HG02981 (cell line): ENCODE measurements at regions not wholly inside any gene's neighbourhood (a gene's known extent, or its start where the extent isn't known, plus 50 kb on each side); places are given as distances from the start of the nearest gene placed in this dataset.

Source experiments
- ATAC-seq: cut with Tn5 transposase; IDR thresholded peaks from one replicate; pipeline ENCODE4 v1.9.1; 2021; ENCODE audit warnings: mild to moderate bottlenecking, moderate library complexity; ENCODE audit not compliant: unreplicated experiment

DNA sequence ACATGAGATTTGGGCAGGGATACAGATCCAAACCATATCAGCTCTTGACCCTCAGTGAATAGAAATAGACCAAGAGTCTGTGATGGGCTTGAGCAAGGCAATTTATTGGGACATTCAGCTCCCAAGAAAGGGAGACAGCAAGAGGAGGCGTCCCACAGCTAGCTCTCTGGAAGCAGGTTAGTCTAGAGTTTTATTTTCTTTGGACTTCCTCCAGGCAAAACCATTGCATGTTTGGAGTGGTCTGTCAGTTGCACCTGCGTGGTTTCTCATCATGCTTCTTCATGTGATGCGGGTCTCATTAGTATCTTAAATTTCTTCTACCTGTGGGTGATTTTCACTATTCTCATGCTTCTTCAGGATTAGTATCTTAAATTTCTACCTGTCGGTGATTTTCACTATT is 1530.6 kb downstream of the PLA2G4A start:
- ATAC-seq, result no peak

DNA sequence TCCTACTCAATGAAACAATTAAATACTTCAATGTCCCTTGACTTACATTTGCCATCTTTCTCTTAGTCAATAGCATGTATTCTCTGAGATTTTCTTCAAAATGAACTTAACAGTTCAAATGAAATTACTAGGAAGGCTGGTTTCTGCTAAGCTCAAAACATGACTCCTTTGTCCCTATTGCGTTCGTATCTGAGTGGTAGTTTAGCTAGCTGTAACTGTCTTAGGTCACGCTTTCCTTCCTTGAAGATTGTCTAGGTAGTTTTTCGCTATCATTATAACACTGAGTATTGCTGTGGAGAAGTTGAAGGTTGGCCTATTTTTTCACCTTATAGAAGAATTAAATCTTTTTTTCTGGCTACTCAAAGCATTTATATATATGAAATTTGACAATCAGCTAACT is 1535.2 kb downstream of the PLA2G4A start:
- ATAC-seq, result no peak

DNA sequence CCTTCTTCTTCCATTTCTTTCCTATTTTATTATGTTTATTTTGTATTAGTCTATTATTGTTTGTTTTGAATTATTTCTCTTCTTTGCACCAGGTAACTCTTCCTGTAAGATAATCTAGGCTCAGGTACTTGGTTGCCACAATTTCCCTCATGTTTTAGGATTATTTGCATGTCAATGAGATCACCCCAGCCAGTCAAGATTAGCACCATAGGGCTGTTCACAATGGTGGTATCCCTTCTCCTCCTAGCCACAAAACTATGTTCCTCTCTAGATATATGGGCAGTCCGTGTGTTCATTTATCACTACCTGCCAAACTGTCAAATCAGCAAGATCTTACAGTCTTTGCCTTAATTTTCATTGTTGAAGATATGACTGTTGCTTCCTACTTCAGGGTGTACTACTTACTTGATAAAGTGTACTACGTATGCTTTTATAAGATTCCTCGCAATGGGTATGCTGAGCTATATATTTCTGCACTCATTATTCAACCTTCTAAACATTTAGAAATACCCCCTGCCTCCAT is 1536.2 kb downstream of the PLA2G4A start:
- ATAC-seq, result no peak

DNA sequence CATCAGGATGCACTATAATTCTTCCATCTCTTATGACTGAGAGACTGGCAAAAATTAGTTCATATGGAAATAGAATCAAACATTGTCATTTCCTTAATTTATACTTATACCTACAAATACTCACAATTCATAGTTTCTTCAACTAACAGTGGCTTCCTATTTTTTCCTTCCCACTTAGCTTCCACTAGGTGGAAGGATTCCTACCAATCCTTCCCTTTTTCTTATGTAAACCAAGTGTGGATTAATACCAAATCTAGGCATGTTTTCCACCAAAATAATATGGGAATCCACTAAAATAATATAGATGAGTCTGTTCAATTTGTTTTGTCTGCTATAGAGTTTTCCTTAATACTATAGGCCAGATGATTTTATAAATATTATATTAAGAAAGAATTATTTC is 1537.1 kb downstream of the PLA2G4A start:
- no peak for ATAC-seq

DNA sequence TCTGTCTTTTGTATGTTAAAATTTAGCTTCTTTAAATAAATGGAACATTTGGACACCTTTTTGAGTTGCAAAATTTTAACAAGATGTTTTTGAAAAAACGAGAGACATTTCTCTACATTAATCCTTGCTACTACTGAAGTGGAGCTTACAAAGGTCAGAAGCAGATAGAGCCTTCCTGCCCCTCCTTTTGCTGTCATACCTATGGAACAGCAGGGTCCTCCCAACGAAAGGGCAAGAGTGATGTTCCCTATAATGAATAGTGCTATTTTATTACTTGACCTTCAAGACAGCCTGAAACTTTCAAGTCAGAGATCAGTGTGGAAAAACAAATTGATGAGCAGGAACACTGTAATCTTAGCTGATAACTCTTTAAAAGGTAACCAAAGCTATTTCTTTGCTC is 1538.9 kb downstream of the PLA2G4A start:
- no peak for ATAC-seq

DNA sequence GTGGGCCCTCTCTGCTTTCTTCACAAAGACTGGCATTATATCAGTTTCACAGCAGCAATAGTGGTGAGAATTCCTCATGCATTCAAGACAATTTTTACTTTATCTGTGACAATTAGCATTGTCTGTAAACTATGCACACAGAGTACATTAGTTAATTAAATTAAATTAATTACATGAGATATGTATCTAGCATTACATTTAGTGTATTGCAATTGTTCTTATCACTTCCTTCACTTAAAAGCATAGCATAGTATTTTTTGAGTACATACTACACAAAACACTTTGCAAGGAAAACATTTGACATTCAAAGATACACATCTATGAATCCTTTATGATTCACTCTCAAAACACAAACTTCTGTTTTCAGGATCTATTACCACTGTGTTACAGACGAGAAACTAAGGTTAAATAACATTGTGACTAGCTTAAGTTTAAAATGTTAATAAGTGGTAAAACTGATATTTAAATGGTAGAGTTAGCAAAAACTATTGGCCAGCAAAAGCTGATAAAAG is 1542.6 kb downstream of the PLA2G4A start:
- ATAC-seq, result no peak

DNA sequence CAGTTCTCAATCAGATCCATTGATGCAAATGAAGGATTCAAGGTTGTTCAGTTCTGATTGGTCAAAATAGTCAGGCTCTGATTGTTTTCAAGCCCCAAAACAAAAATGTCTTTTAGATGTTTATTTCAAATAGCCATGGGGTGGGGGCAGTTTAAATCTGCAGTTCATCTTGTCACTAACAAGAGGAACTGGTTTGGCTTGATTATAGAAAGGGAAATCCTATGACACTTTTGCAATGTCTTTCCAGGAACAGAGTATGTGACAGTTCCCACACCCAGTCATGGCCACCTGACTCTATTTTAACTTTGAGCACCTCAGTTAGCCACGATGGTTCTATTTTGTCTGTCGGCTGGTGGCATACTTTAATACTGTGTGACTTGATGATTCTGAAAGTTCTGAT is 1544.1 kb downstream of the PLA2G4A start:
- ATAC-seq, result no peak

DNA sequence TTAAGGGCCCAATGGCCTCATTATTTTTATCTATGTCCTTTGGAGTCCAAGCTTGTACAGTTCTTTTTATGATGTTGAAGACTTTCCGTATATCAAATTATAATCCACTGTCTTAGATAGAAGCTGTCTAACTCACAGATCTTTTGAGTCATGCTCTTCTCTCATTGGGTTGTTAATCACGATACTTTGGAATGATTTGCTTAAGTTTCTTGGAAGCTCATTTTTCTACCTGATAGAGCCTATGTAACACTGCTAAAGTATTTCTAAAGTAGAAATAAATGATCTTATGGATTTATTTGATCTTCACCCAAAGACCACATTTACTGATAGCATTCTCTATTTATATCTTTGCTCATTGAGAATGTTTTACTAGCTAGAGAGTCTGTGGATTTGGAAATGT is 1554.1 kb downstream of the PLA2G4A start:
- ATAC-seq, result no peak

DNA sequence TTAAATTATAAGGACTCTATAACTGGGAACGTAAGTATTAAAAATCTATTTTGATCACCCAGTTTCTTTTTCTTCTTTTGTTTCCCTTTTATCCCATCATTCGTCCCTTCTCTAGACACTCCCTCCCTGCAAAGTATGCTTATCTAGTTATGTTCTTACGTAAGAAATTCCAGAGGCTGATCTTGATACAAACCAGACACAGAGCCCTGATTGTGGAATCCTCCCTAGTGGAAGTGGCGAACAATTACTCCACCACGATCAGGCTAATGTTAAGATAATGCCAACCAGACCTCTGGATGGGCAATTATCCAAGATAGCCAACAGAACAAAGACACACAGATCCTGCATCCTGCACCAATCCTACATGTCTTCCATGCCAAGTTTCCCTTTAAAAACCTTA is 1557.4 kb downstream of the PLA2G4A start:
- ATAC-seq, result no peak

DNA sequence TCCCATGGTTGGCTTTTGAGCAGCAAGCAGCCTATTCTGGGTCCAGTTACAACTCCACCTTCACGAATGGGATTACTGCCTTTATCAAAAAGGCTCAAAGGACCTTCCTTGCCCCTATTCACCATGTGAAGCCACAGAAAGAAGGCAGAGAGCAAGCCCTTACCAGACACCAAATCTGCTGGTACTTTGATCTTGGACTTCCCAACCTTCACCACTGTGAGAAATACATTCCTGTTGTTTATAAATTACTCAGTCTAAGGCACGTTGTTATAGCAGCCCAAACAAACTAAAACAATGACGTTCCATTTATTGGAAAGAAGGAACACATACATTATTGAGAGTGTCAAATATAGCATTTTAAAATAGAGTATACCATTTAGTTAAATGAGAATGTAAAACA is 1557.9 kb downstream of the PLA2G4A start:
- no peak for ATAC-seq

DNA sequence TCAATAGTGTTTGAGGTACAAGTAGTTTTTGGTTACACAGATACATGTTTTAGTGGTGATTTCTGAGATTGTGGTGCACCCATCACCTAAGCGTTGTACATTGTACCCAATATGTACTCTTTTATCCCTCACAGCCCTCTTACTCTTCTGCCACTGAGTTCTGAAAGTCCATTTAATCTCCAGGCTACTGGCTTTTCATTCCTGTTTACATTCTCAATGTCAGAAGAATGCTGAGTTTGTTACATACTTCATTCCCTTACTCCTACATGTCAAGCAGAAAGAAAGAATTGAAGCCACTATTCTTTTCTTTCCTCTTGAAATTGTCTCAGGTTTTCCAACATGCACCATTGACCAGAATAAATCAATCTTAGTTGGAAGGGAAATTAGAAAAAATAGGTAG is 1565.9 kb downstream of the PLA2G4A start:
- no peak for ATAC-seq

DNA sequence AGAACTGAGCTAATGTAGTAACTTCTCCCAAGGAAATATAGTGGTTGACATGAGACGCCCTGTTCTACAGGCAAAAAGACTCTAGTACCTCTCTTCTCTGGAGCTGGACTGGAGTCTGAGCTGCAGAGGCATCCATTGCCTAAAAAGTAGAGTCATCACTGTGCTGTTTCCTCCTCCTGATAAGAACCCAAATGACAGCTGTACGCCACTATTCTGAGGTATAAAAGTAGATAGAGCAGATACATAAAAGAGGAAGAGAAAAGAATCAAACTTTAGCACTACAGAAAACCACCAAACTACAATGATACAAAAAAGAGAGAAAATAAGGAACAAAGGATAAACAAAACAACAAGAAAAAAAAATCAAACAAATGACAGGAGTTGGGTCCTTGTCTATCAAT is 1568.8 kb downstream of the PLA2G4A start:
- no peak for ATAC-seq

DNA sequence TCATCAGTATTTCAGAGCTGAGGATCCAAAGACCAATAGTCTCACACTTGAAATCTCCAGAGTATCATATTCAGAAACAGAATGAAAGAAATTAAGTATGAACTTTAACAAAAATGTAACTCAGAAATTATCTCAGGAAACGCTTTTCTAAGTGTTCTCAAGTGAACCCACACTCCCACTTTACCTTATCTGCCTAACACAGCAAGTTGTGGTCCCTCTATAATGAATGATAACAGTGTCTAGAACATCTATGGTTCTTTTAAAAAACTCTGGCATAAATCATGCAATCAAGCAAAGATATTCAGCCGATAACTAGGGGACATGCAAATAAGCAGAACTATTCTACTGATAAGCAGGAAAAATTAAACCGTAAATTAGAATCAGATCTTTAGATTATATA is 1574.2 kb downstream of the PLA2G4A start:
- no peak for ATAC-seq

DNA sequence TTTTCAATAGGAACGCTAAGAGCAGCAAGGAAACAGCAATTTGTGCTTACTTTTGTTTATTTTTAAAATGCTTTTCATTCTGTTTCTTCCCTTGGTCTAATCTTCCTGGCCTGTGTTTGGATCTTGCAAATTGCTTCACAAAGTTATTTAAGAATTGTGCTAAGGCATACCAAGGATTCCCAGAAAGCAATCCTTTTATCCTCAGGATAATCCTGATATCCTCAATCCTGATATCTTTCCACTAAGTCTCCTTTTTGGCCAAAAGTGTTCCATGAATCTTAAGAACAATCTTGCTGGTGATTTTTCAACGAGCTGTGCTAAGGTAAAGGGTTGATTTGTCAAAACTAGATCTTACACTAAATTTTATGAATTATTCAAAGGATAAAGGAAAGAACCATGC is 1577.9 kb downstream of the PLA2G4A start:
- no peak for ATAC-seq

DNA sequence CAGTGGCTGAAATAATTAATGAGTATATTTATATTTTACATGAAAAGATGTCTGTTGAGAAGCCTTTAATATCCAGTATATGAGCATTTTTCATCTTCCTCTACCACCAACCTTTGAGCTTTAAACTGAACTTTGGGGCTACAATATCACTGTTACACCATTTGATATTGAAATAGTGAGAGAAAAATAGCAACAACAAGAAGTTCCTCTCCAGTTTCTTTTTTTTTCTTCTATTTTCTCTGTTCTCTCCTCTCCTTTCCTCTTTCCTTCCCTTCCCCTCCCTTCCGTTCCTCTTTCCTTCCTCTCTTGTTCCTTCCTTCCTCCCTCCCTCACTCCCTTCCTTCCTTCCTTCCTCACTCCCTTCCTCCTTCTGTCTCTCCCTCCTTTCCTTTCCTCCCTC is 1591.4 kb downstream of the PLA2G4A start:
- no peak for ATAC-seq

DNA sequence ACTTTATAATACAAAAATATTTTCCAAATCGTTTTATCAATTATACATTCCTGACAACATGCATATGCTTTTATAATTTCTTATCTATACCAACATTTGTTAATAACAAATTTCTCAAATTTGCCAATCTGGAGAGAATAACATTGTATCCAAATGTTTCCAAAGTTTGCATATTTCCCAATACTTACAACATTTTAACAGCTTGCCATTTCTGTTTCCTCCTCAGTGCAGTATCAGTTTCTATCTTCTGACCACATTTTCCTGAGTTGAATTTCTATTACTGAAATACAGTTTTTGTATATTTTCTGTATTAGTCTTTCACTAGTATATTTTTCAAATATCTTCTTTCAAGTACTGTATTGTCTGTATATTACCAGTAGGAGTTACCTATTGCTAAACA is 1594.3 kb downstream of the PLA2G4A start:
- ATAC-seq, result no peak

DNA sequence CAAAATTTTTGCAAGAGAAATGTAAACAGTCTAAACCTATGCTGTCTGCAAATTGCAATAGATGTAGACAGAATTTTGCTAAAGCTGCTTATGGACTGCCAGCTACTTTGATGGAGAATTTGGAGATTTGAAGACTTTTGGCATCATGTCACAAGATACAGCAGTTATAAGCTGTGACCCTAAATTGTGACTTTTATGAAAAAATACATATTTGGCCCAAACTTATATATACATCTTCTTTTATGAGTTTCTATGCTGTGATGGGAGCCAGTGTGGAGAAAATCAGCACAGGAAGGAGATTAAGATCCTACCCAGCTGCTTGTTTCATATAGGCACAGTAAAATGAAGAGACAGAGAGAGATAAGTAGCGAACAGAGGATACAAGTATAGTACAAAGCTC is 1595.4 kb downstream of the PLA2G4A start:
- no peak for ATAC-seq

DNA sequence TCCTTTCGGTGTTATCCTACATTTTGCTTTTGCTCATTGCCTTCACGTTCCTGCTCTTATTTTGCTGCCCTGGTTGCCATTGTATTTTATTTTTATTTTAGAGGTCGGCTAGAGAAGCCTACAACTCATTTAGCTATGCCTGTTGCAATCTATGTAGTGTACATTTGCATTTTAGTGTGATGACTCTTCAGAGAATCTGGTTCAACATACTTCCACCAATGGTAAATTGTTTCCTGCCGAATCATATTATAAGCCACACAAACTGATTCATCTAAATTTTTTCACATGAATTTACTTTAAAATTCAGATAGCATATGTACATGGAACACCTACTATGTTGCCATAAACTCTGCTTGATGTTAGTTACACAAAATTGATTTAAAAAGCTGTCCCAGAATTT is 1596.9 kb downstream of the PLA2G4A start:
- ATAC-seq, result no peak

DNA sequence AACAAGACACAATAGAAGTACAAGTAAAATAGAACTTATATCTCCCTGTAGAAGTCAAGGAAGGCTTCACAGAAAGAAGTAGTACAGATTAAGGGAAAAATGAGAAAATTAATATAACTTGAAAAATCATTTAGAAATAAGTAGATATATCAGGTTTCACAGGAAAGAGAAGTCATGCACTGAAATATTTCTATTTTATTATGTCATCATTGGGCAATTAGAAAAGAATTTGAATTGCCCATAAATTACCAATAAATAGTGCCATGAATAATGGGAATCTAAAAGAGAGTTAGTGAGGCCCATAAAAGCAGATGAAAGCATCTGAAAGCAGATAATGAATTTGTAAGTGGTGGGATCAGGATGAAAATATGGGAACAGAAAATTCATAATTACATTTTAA is 1597.8 kb downstream of the PLA2G4A start:
- ATAC-seq, result no peak

DNA sequence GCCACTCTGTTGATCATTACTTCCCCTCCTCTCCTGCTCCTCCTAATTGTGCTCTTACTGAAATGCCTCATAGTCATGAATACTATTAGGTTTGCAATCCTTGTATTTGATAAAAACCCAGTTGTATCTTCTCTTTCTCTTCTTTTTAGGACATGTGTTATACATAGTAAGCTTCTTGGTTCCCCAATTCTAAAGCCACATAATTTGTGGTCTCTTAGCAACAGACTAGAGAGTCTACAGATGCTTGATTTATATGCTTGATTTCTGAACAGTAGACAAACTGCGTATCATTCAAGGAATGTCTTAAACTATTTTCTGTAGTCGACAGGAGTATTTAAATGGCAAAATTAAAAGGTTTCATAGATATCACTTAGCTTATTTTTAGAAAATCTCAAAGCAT is 1598.9 kb downstream of the PLA2G4A start:
- no peak for ATAC-seq

DNA sequence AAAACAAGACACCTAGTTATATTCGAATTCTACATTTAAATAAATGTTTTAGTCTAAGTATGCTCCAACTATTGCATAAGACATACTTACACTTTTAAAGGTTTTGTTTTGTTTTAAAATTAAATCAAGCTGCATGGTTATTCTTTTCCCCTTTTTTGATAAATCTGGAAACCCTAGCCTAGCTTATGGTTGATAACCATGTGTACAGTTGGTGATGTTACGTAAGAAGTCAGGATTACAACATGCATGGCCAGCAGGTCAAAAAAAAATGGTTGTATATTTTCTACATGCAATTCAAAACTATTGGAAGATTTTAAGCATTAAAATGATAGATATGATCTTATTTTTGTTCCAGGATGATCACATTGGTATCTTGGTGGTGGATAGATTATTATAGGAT is 1600.6 kb downstream of the PLA2G4A start:
- ATAC-seq, result no peak

DNA sequence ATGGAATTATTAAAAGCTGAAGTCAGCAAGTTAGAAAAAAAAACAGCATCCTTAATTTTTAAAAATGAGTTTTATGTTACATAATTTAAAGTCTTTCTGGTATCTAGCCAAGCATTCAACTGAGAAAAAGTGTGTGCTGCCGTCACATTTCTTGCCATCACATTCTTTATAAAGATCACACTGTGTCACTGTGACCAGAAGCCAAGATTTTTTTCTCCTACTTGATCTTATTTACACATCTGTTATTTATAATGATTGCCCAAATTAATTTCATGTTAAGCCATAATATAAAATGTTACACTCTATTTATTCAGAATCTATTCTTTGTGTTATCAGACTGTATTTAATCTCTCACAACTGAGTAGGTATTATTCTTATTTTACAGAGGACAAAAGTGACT is 1603.7 kb downstream of the PLA2G4A start:
- ATAC-seq, result no peak

DNA sequence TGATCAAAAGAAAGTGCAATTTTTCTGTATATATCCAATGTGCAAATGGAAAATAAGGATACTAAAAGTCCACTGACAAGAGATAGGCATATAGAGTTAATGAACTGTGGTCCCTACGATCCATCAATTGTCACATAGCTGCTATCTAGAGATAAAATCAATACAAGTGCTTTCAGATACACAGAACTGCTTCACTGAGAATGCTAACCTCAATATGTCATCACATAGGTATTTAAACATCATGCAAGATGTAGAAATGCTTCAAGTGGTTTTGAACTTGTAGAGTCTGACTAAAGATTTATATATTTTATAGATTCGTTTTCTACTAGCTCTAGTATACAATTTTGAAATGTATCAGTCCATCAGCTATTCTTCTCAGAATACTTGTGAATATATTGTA is 1604.7 kb downstream of the PLA2G4A start:
- ATAC-seq, result no peak

DNA sequence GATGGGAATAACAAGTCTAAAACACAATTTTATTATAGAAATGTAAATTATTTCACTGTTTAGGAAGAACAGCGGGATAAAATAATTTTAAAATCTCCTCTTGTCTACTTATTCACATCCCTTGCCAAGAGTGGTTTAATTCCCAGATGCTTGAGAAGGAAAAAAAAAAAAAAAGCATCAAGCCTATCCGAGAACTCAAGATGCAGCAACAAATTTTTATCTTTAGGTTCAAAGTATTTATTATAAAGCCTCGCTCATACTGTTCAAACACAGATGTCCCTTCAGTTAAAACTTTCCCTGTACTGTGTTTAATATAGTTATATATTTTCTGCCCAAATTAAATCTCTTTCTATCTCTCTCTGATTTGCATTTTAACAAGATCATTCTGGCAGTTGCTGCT is 1615.8 kb downstream of the PLA2G4A start:
- no peak for ATAC-seq
